CD4-positive, alpha-beta T cell treated with Interferon gamma for 1 hour (primary cell): ENCODE measurements at regions not wholly inside any gene's neighbourhood (a gene's known extent, or its start where the extent isn't known, plus 50 kb on each side); places are given as distances from the start of the nearest gene placed in this dataset.
"Not testable (repeated sequence)": the region's sequence is repeated elsewhere in the genome, so short reads cannot be mapped to it uniquely, and the experiment has no call there.

Experiments used
- DNase-seq: peaks from one replicate; pipeline ENCODE4 v3.0.0-alpha.2; 2020

DNA sequence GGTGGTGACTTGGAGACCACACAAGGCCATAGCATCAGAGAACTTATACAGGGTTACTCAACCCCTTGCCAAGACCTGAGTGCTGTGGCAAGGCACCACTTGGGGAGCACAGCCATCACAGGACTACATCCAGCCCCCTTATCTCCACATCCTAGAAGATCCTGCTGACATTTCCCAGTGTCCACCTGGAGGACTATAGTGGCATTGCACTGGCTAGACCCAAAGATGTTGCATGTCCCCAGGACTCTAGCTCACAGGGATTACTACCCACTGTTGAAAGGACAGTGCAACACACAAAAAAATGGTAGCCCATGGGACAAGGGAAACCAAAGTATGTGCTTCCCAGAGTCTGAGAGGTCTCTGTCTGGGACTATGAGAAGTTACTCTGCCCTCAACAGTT is 411.1 kb upstream of the NUDT12 start:
- DNase-seq: no peak

GRCh38 chr5:103966295-103966694 is 403.7 kb upstream of the NUDT12 start:
- not testable (repeated sequence) for DNase-seq

DNA sequence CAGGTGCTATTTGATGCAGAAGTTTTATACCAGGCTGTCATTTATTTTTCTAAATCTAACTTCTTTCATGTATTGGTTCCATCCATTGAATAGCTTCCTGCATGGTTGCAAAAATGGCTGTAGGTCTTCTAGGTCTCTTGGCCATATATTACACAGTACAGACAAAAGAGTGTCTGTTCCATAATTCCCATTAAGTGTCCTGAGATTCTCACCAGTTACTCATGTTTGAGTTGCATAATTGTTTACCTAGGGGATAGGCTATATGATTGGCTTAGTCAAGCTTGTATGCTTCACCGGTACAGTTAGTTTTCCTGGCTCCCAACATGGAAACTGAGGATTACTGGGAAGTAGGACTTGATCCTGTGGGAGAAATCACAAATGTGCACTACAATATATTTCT is 399.4 kb upstream of the NUDT12 start:
- no peak for DNase-seq

- no peak for DNase-seq
These were observed 391.2 kb upstream of the NUDT12 start for GRCh38 chr5:103953601-103954382.

GRCh38 chr5:103951776-103952175 is 389.2 kb upstream of the NUDT12 start:
- no peak for DNase-seq

- no peak for DNase-seq
These were observed 380.6 kb upstream of the NUDT12 start for GRCh38 chr5:103943230-103943629.

GRCh38 chr5:103942587-103943186 is 380.1 kb upstream of the NUDT12 start:
- DNase-seq: no peak

- no peak for DNase-seq
These were observed 379.0 kb upstream of the NUDT12 start for GRCh38 chr5:103941596-103941995.

DNA sequence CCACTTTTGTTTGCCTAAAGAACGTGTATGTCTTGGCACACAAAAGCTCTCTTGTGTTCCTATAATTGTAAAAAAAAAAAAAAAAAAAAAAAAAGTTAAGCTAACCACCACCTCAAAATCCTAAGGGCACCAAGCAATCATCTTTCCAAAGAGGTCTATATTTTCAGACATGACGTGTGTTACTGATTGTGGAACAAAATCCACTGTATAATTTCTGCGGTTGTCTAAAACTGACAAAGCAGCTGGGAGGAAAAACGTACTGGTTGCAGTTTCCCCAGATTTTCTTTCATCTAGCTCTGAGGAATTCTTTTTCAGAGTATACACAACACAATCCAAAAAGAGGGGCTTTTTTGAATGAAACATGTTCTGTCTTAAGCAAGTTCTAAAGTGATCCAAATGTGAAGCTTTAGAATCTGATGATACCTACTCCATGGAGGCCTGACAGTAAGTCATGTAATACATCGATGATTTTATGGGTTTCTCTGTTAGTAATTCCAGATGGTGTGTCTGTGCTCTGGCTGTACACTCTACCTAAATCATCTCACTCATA is 375.6 kb upstream of the NUDT12 start:
- DNase-seq: no peak

DNA sequence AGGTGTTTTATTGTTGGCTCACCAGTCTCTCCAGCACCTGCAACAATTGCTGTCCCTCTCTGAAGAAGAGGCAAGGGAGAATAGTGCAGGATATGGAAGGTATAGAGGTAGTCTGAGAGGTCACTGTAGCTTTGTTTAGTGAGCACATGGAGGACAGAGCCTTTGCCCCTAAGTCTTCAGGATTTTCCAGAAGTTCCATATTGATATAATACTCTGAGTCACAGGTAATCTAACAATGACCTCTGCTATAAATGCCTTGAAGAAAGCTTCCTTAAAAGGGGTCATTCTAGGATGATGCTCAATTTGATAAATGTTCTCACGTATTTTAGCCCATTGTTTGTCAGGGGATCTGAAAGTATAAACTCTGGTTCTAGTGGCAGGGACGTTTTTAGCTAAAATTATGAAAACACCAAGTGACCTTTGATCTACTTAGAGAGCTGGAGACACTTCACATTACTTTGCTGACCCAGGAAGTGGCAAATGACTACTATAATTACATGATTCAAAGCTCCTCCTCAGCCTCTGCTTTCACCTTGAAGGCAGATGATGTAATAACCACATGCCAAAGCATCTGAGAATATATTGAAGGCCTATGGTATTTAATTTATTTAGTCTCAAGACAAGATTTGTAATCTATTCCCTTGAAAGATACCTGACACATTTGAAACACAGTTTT is 366.9 kb upstream of the NUDT12 start:
- no peak for DNase-seq

- no peak for DNase-seq
These were observed 365.1 kb upstream of the NUDT12 start for GRCh38 chr5:103927739-103928138.

DNA sequence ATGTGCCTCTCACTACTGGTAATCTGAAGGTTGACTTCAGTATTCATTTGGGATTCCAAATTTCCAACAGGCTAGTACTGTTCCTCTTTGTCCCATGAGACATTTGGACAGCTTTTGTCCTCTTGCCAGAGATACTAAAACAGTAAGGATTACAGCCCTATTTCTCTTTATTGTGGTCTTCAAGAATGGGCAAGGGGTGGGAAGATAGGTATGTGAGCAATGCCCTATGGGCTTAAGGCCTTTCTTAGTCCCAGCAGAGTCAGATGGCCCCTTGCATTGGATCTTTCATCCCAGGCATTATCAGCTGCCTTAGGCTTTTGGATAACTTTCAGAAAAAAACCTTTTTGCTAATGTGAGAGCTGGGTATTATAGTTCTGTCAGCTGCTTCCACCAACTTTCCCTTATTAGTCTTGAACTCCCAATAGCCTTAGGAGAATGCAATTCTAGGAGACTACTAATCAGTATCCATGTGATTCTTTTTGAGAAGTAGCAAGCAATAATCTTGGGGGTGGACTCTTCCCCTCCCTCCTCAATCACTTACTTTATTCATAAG is 361.1 kb upstream of the NUDT12 start:
- no peak for DNase-seq

DNA sequence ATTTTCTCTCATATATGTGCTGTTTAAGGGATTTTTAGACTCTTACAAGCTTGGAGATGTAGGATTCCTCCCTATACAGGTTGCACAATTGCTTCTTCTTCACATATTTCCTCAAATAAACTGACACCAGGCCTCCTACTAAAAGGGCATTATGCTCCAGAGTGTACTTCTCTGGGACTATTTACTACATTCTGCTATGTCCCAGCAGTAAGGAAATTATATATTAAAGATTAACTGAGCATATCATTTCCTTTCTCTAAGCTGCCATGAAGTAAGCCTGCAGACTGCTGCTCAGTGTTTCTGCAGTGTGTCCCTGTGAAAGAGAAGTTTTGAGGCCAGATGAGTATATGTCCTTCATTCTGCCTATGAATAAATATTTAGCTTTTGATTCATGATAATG is 356.9 kb upstream of the NUDT12 start:
- no peak for DNase-seq

DNA sequence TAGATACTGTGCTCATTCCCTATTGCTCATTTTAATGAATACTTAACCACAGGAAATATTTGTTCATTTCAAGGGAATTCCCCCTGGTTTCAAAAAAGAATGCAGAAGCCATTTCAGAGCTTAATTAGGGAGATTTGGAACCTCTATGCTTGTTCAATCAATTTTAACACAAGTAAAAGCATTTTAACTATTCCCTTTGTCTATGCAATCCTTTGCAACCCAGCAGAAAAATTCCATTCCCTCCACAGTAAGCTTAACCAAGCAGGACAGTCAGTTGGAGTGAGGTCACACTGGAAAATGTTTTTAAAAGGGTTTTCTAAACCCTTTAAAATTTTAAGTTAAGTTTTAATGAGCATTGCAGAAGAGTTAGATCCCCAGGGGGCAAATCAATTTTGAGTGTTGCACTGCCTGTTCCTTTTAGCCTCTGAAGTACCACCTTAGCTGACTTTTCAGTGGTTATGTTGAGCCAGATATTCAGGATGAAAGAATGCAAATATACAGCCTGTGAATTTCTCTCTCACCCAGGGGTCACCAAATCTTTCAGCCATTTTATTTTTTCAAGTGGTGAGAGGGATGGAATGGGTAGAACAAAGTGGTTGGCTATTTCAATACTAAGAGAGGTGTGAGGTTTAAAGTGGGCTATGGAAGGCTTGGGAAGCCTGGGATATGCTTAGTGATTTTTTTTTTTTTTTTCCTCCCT is 356.2 kb upstream of the NUDT12 start:
- no peak for DNase-seq

GRCh38 chr5:103915081-103915480 is 352.5 kb upstream of the NUDT12 start:
- DNase-seq: no peak

- no peak for DNase-seq
These were observed 348.2 kb upstream of the NUDT12 start for GRCh38 chr5:103910786-103911185.

DNA sequence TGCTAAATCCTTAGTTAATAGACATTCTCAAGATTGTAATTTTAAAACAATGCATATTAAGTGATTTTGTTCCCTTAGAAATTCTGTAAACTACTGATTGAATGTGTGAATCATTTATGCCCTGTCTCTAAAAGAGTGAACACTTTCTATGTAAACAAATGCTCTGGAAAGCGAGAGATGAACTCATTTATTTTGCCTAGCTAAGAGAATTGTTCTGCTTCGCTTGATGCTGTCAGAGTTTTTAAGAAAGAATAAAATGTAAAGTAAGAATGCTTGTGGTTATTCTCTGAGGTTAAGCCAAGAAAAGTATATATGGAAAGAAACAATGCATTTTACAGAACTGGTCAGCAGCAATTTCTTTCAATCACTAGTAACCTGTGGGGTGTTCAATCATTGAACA is 347.4 kb upstream of the NUDT12 start:
- no peak for DNase-seq

DNA sequence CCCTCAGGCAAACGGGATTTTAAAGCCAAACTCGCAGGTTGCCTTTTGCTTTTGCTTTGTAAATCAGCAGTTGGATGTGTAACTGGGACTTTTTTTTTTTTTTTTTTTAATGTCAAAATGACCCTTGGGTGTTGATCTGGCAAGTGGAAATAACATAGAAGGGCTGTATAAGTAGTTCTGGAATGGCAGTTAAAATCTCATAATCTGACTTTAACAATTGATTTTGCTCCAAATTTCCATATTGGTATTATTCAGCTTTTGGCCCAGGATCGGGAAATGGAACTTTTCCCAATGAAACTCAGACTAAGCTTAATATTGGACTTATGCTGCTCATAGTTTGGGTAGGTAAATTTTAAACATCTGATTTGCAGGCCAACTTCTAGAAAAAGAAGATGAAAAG is 346.8 kb upstream of the NUDT12 start:
- DNase-seq: no peak

DNA sequence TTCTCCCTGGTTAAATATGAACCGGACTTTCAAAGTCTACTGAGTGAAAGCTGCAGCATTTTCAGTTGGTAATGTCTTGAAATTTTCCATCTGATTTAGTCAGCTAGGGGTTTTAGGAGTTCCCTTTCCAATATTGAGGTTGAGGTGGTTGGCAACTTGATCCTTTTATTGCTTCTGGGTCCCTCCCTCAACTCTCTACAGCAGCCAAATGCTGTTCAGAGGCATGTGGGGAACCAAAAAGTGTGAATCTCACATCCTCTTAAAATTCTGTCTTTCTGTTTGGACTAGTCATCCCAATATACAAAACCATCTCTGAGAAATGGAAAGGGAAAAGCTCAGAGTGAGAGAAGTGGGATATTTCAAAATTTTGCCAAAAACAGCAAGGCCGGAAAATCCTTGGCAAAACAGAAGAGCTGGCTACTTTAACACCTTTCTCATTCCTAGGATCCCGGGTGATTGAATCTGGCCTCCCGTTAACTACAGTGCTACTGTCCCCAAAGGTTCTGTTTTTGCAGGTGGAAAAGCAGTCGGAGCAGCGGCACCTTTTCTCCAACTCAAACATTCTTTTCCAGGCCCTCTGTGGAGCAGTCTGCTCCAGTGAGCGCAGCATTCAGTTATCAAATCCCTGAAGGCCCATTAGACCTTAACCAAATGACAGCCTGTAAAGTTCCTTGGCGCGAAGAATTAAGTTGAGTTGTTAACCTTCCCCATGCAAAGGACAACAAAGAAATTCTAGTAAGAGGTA is 345.9 kb upstream of the NUDT12 start:
- no peak for DNase-seq

- no peak for DNase-seq
These were observed 344.4 kb upstream of the NUDT12 start for GRCh38 chr5:103907001-103907400.

GRCh38 chr5:103904651-103905050 is 342.1 kb upstream of the NUDT12 start:
- DNase-seq: no peak

- DNase-seq: no peak
These were observed 340.3 kb upstream of the NUDT12 start for GRCh38 chr5:103902893-103903292.
